GM21367 (cell line): ENCODE measurements at regions not wholly inside any gene's neighbourhood (a gene's known extent, or its start where the extent isn't known, plus 50 kb on each side); places are given as distances from the start of the nearest gene placed in this dataset.
"Not testable (repeated sequence)": the region's sequence is repeated elsewhere in the genome, so short reads cannot be mapped to it uniquely, and the experiment has no call there.

Source experiments
- ATAC-seq: cut with Tn5 transposase; IDR thresholded peaks from one replicate; pipeline ENCODE4 v1.9.1; 2021; ENCODE audit not compliant: unreplicated experiment

DNA sequence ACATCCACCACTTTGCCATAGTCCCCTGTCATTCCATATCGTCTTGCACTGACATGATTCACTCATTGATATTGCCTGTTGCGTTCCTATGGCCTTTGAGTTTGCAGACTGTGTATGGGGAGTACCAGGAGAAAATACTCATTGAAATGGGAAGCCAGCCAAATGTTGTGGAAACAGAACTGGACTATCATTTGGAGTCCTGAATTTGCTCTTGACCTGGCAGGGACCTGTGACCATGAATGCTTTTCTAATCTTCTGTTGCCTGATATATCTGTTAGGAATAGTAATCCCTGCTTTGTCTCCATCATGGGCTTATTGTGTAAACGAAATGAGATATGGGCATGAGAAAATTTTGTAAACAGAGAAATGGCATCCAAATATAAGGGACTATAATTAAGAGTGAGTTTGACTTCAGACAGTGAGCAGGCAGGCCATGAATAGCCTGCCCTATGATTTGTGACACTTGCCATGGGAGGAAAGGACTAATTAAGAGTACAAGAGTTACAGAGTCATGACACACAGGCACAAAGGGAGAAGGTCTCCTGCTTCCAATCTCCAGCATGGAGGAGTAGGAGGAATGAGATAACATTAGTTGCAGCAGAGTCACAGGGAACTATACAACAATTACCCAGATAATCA is 572.9 kb upstream of the SGCD start:
- ATAC-seq: no peak

DNA sequence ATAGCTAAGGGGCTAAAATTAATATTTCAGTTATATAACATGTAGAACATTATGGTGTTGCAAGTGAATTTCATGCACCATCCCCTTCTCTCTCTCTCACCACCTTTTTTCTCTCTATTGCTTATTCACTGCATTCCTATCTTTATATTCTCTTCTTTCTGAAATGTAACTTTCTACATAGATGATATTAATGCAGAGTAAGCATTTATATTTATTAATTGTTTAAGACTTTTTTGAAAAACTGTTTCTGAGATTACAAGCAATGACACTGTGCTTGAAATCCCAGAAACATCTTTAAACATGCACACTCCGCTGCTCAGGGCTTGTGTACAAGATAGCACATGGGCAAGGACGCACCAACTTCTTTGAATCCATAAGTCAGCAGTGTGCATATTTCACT is 567.7 kb upstream of the SGCD start:
- ATAC-seq: no peak

DNA sequence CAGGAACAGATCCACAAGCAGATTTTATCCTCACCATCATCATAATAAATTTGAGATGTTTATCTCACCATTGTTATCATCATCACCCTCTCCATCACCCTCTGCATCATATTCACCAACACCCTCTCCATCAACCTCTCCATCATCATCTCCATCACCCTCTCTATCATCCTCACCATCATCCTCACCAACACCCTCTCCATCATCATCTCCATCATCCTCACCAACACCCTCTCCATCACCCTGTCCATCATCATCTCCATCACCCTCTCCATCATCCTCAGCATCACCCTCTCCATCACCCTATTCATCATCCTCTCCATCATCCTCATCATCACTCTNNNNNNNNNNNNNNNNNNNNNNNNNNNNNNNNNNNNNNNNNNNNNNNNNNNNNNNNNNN is 567.0 kb upstream of the SGCD start:
- no peak for ATAC-seq

DNA sequence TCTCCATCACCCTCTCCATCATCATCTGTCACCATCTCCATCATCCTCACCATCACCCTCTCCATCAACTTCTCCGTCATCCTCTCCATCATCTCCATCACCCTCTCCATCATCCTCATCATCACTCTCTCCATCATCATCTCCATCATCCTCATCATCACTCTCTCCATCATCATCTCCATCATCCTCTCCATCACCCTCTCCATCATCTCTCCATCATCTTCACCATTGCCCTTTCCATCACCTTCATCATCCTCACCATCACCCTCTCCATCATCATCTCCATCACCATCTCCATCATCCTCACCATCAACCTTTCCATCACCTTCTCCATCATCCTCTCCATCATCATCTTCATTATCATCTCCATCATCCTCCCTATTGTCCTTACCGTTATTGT is 565.5 kb upstream of the SGCD start:
- no peak for ATAC-seq

DNA sequence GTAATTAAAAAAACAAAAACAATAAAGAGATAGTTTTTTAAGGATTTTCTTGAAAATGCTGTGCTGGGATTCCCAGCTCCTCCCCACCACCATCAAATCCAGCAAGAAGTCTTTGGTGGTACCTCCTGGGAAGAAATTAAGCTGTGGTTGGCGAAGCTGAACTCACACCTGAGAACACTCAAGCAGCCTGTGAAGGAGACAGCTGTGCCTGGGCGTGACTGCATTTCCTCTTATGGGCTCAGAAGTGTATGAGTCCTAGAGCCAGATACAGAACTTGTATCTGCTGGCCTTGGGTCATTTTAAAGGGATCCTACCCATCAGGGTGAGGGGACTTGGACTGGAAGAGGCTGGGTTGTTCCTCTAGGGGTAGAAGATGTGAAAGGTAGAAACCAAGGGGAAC is 561.2 kb upstream of the SGCD start:
- ATAC-seq: no peak

DNA sequence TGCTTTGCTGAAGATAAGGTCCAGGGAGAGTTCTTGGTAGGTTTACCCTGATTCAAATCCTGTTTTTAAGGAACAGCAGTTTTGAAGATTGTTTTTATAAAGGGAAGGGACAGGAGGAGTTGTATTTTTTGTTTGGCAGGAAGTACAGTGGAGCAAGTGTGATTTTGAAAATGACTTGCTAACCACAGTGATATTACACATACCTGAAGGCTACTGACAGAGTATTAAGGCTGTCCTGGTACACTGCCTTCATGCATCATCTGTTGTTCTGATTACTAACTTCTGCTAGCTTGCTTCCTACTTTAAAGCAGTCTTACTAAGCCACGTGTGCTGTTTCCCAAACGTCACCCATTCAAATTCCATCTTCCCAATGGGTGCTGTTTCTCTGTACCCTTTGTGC is 559.5 kb upstream of the SGCD start:
- ATAC-seq: no peak

DNA sequence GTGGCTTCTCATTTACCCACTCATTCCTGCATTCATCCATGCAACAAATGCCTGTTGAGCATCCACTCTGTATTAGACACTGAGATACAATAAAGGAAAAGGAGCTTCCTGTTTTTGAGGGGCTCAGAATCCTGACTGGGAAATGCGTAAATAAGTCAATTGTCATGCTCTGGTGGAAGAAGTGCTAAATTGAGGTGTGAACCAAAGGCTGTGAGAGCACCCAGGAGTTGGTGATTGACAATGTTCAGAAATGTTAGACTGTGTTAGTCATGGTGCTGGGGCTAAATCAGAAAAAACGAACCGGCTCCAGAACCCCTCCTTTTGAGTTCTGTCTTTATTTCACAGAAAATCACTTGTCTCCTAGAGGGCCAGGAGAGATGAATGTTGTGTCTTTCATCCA is 558.6 kb upstream of the SGCD start:
- no peak for ATAC-seq

DNA sequence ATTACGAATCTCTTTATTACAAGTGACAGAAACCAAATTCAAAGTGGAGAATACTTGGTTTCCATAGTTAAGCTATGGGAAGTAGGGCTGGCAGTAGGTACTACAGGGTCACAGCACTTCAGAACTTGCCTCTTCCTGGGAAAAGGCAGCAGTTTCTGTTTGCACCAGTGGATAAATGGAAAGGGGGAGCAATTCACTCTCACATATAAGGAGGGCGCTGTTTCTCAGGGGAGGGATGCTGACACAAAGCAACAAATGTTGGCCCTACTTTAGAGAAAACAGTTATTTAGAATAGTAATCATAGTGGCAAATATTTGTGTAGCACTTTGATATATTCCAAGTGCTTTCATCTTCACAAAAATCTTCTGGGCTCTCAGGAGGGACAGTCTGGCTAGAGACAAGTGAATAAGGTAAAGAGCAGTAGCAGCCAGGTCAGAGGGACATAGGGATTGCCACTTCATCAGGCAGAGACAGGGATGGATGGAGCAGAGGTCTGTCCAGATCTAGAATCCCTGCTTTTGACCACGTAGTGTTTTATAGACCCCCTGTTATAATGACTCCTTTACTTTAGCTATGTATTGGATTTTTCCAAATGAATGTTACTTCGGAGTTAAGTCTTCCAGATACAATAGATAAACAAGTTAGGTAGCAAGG is 554.8 kb upstream of the SGCD start:
- ATAC-seq: no peak

DNA sequence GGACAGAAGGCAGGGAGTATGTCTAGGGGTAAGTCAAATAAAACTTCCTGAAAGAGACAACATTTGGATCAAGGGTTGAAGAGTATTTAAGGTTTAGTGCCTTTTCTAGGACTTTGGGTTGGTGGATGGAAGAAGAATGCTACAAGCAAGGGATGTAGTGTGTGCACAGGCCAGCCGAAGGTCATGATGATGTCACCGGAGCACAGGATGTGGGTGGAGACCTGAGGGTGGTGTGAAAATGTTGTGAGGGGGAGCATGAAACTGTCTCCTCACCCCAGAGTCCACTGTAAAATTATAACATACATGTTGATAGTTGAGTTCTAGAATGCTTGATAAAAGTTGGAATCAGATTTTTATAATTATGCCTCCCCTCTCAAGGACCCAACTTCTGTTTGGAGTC is 553.3 kb upstream of the SGCD start:
- peak; percentile 57 for ATAC-seq

DNA sequence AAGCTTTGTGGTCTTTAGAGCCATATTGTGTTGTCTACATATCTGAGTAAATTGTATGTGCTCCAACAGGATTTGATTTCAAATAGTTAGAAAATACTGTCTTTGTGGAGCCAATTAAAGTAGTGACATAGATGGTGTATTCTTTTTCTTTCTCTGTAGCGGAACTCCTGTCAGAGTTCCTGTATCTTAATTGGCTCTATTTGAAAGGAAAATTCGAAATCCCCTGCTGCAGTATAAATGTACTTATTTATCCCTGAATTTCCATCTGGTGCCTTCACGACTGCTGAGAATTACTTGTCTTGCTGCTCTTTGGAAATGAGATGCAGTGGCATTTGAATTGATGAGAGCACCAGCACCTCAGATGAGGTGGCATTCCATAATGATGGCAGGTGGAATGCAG is 546.7 kb upstream of the SGCD start:
- ATAC-seq: no peak

DNA sequence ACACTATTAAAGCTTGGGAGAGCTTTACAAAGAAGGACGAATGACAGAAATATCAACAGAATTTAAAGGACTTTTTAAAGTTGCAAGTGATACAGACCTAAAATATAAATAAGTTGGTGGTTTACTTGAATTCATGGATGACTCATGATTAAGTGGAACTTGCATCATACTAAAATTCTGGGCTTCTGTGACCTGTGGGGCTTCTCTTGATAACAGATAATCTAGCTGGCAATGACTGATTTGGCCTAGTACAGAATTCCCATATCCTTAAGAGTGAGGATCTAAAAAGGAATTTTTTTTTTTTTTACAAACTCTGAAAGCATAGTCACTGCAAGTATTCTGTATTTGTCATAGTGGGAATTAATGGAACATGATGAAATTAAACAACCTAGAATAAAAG is 543.7 kb upstream of the SGCD start:
- no peak for ATAC-seq

DNA sequence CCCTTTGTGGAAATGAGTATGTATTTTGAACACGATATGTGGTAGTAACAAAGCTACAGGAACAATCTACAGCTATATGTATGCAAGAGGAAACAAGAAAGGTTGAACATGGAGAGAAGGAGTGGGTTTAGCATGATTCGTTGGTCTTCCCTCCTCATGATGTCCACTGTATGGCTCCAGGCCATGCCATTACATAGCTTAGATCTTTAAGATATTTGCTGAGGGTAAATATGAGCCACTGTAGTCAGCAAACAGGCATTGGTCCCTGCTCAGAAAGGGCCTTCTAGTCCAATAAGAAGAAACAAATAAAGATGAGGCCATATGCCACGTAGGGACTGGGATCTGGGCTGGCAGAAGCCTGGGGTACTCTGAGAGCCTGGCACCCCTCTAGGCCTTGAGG is 543.2 kb upstream of the SGCD start:
- ATAC-seq: no peak

DNA sequence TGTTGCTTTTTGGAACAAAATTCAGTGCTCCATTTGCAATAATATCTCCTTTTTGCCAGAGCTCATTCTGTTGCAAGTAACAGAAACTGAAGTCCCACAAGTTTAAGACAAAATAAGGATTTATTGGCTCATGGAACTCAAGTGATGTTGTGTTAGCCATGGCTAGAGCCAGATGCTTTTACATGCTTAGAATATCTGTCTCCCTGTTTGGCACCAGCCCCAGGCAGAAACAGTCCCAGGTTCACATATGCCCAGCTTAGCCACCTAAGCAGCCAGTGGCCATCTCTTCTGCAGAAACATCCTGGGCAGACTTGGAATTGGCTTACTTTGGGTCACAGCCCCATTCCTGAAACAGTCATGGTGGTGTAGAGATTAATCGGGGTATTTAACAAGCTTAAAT is 540.9 kb upstream of the SGCD start:
- ATAC-seq: no peak

DNA sequence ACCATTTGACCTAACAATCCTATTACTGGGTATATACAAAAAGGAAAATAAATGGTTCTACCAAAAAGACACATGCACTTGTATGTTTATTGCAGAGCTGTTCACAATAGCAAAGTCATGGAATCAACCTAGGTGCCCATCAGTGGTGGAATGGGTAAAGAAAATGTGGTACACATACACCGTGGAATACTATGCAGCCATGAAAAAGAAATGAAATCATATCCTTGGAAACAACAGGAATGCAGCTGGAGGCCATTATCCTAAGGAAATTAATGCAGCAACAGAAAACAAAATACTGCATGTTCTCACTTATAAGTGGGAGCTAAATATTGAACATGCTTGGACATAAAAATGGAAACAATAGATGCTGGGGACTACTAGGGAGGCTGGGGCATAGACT is 534.1 kb upstream of the SGCD start:
- ATAC-seq: no peak

DNA sequence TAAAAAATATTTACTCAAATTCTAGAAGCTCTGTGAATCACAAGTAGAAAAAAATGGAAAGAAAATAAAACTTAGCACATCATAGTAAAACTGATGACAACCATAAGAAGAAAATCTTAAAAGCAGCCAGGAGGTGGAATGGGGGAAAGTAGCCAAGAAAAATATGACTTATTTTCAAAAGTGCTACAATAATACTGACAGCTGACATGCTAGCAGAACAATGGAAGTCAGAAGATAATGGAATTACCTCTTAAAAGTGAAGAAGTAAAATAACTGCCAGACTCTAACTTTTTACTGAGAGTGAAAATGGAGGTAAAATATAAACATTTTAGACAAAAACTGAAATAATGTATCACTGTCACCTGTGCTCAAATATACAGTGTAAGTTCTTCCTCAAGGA is 532.2 kb upstream of the SGCD start:
- no peak for ATAC-seq

DNA sequence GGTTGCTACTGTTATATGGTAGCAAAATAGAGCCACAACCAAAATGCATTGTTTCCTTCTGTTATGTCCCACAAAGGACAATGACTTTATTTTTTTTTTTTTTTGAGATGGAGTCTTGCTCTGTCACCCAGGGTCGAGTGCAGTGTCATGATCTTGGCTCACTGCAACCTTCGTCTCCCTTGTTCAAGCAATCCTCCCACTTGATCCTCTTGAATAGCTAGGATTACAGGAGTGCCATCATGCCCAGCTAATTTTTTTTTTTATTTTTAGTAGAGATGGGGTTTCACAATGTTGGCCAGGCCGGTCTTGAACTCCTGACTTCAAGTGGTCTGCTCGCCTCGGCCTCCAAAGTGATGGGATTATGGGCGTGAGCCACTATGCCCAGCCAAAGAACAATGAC is 527.7 kb upstream of the SGCD start:
- no peak for ATAC-seq

DNA sequence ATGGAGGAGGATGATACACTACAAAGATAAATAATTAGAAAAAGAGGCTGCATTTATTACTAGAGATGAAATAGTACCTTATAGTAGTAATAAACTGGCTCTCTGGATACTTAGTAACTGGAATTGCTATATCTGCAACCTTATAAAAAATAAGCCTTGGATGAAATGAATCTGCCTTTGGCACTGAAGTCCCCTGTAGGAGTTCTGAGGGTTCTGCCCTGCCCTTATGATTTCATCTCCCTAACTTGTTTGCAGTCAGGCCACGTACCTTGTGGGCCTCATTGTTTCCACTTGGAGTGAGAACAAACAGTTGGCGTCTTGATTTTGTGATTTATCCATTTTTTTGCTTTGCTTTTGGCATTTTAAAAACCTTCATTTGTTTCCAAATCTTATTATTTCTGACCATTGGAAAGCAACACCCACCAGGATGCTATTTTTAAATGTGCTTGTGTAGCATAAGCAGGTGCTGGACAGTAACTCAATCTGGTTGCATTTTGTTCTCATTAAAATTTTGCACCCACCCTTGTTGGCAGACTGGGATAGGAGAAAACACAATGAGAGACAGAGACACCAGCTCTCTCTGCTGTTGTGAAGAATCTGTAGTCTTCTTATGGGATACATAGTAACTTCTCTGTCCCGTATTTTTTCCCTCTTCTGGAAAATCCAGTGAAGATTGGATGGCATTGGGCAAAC is 518.9 kb upstream of the SGCD start:
- no peak for ATAC-seq

DNA sequence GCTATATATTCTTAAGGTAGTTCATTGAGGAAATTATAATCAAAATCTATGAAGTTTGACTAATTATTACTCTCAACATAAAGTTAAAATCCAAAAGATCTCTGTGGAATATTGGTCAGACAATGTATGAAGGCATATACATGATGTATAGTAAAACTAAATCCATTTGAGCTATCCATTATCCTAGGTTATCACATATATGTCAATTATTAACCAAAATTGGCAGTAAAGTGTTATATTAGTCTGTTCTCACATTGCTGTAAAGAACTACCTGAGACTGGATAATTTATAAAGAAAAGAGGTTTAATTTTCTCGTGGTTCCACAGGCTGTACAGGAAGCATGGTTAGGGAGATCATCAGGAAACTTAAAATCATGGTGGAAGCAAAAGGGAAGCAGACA is 511.7 kb upstream of the SGCD start:
- no peak for ATAC-seq

DNA sequence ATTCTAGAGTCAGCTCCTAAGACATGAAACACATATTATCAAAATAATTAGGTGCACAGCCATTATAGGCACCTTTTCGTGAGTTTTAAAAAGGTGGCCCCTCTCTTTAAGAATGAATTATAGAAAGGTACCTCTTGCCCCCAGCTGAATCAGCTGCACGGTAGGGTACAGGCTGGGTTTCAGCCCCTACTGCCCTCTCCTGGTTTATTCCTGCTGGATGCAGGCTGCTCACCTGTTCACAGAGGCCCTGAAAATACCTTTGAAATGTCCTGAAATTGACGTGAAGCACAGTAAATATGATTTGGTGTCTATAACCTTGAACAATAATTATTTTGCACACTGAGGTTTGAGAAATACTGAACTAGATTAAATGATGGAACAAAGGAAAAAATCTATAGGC is 504.8 kb upstream of the SGCD start:
- ATAC-seq: no peak

DNA sequence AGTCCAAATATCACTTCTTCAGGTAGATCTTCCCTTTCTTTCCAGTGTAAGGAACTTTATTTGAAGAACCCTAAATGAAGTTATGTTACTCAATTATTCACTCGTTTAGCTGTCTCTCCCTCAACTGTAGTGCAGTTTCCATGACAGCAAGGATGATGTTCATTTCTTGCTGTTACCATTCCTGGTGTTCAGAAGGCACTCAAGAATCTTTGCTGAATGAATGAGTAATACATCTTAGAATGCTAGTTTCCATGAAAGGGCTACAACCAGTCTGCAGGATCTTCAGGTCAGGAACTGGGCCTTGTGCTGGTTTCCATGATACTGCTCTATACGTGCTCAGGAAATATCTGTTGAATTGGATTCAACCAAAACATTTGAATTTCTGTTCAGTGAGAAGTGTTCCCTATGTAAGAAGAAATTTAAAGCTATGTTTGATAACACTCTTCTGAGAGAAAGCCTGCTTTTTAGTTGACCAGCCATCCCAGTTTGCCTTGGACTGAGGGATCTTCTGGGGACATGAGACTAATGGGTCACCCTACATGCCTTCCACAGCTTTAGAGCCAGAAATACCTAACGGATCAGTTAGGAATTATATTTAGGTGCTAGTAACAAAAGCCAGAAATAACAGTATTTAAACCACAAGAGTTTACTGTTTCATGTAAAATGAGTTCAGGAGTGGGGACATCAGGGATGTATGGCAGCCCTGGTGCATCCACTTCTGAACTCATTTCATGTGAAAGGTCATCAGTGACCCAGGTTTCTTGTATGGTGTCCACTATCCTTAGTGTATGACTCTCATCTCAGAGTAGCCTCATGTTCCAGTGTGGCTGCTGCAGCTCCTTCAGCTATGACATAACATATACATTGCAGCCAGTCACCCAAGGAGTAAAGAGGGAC is 500.1 kb upstream of the SGCD start:
- ATAC-seq: no peak

DNA sequence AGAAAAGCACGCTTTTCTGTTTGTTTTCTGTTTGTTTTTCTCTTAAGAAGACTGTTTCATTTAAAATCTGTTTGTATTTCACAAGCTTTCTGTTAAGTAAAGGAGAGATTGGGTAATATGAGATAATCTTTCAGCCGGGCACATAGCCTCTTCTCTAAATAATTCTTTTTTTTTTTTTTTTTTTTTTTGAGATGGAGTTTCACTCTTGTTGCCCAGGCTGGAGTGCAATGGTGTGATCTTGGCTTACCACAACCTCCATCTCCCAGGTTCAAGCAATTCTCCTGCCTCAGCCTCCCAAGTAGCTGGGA is 499.5 kb upstream of the SGCD start:
- ATAC-seq: not testable (repeated sequence)

DNA sequence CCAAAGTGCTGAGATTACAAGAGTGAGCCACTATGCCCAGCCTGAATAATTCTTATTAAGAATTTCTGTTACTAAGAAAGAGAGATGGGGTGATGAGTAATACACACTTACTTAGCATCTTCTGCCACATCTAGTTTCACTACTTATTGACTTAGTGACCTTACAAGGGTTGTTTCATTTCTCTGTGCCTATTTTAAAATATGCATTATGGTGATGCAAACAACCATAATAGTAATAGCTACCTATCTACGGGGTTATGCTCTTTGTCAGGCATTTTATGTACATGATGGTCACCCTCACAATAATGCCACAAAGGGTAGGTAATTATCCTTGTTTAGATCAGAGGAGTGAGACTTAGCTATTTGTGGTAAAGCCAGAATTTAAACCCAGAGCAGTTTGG is 499.0 kb upstream of the SGCD start:
- peak; percentile 88 for ATAC-seq
